Osteocyte (in vitro differentiated cells): ENCODE measurements at regions not wholly inside any gene's neighbourhood (a gene's known extent, or its start where the extent isn't known, plus 50 kb on each side); places are given as distances from the start of the nearest gene placed in this dataset.

ENCODE experiments used
- DNase-seq: peaks from one replicate; pipeline ENCODE4 v3.0.0; 2021; ENCODE audit warnings: mixed read lengths; ENCODE audit not compliant: unreplicated experiment; ENCODE audit errors: extremely low spot score
- H3K27ac Mint-ChIP-seq: one replicate; pipeline ENCODE4 v1.8.0; 2021; ENCODE audit warnings: mild to moderate bottlenecking, mixed read lengths; ENCODE audit not compliant: unreplicated experiment
- H3K27me3 Mint-ChIP-seq: one replicate; pipeline ENCODE4 v1.8.0; 2021; ENCODE audit warnings: mixed read lengths; ENCODE audit not compliant: unreplicated experiment
- H3K36me3 Mint-ChIP-seq: one replicate; pipeline ENCODE4 v1.8.0; 2021; ENCODE audit warnings: mixed read lengths; ENCODE audit not compliant: unreplicated experiment
- H3K4me1 Mint-ChIP-seq: one replicate; pipeline ENCODE4 v1.8.0; 2021; ENCODE audit warnings: mixed read lengths; ENCODE audit not compliant: unreplicated experiment
- H3K4me3 Mint-ChIP-seq: one replicate; pipeline ENCODE4 v1.8.0; 2021; ENCODE audit warnings: mild to moderate bottlenecking, moderate library complexity, mixed read lengths; ENCODE audit not compliant: unreplicated experiment
- H3K9me3 Mint-ChIP-seq: one replicate; pipeline ENCODE4 v1.8.0; 2021; ENCODE audit warnings: mixed read lengths; ENCODE audit not compliant: unreplicated experiment
- CTCF ChIP-seq: fragments of 200-600 bp; sonication (generic); IDR thresholded peaks from 2 replicates; pipeline ENCODE4 v1.5.0; 2021; ENCODE audit warnings: antibody characterized with exemption, mild to moderate bottlenecking, moderate library complexity

- Mint-ChIP-seq H3K4me1 (no peaks in the 10 kb centered on the region), H3K27me3 (no peaks in the 10 kb centered on the region), H3K27ac (no peak overlapping the region), H3K36me3 (no peaks in the 10 kb centered on the region), H3K9me3 (peaks cover 4% of the 10 kb centered on the region), H3K4me3 (no peak overlapping the region)
- DNase-seq: no peak
- TF ChIP-seq CTCF: no peak
Observed at GRCh38 chr1:239155466-239156091, 230.8 kb upstream of the CHRM3 start.

- H3K4me3 Mint-ChIP-seq: no peak overlapping the region
- H3K27ac Mint-ChIP-seq: no peak overlapping the region
- H3K36me3 Mint-ChIP-seq: no peaks in the 10 kb centered on the region
- peaks cover 4% of the 10 kb centered on the region for H3K9me3 Mint-ChIP-seq
- no peak for DNase-seq
- no peaks in the 10 kb centered on the region for H3K4me1 Mint-ChIP-seq
- H3K27me3 Mint-ChIP-seq: no peaks in the 10 kb centered on the region
- no peak for TF ChIP-seq CTCF
Observed at GRCh38 chr1:239151937-239152336, 234.4 kb upstream of the CHRM3 start.

- Mint-ChIP-seq H3K36me3 (no peaks in the 10 kb centered on the region), H3K4me3 (no peak overlapping the region), H3K9me3 (peaks cover 3% of the 10 kb centered on the region), H3K27me3 (no peaks in the 10 kb centered on the region), H3K4me1 (no peaks in the 10 kb centered on the region), H3K27ac (no peak overlapping the region)
- no peak for DNase-seq
- TF ChIP-seq CTCF: no peak
Observed at GRCh38 chr1:239140968-239141367, 245.4 kb upstream of the CHRM3 start.

- H3K27me3 Mint-ChIP-seq: no peaks in the 10 kb centered on the region
- peaks cover 3% of the 10 kb centered on the region for H3K9me3 Mint-ChIP-seq
- no peak overlapping the region for H3K27ac Mint-ChIP-seq
- DNase-seq: no peak
- TF ChIP-seq CTCF: no peak
- H3K4me3 Mint-ChIP-seq: no peak overlapping the region
- H3K36me3 Mint-ChIP-seq: no peaks in the 10 kb centered on the region
- H3K4me1 Mint-ChIP-seq: no peaks in the 10 kb centered on the region
Observed at GRCh38 chr1:239139801-239140200, 246.6 kb upstream of the CHRM3 start.

GRCh38 chr1:239128541-239128940, 257.8 kb upstream of the CHRM3 start:
- Mint-ChIP-seq H3K4me3 (no peak overlapping the region), H3K27ac (no peak overlapping the region), H3K4me1 (no peaks in the 10 kb centered on the region), H3K27me3 (no peaks in the 10 kb centered on the region), H3K36me3 (no peaks in the 10 kb centered on the region), H3K9me3 (no peaks in the 10 kb centered on the region)
- TF ChIP-seq CTCF: no peak
- DNase-seq: no peak
